OCI-LY7 (cell line): ENCODE measurements at regions not wholly inside any gene's neighbourhood (a gene's known extent, or its start where the extent isn't known, plus 50 kb on each side); places are given as distances from the start of the nearest gene placed in this dataset.

Experiments
- CTCF ChIP-seq: fragments of 200-600 bp; sonication (generic); conservative IDR thresholded peaks from 2 replicates; pipeline ENCODE4 v1.5.1; 2014; ENCODE audit warnings: mild to moderate bottlenecking, antibody characterized with exemption, low read length, moderate library complexity, mixed read lengths
- EZH2phosphoT487 ChIP-seq: fragments of 200-600 bp; sonication (generic); IDR thresholded peaks from 2 replicates; pipeline ENCODE4 v1.6.1; 2018; ENCODE audit warnings: low read depth, borderline replicate concordance, mild to moderate bottlenecking, mixed run types, antibody characterized with exemption, low read length, moderate library complexity, mixed read lengths

- TF ChIP-seq CTCF, result no peak
- TF ChIP-seq EZH2phosphoT487, result no peak
Measured at GRCh38 chr5:34544403-34544802, 111.7 kb upstream of the RAI14 start.
